ENCODE measurements at regions not wholly inside any gene's neighbourhood (a gene's known extent, or its start where the extent isn't known, plus 50 kb on each side); places are given as distances from the start of the nearest gene placed in this dataset.

- Histone ChIP-seq H3K79me1 (ENCODE audit: low read depth, low read length) (no peaks in the 10 kb centered on the region), H3K23ac (ENCODE audit: insufficient read length) (no peak overlapping the region), H2BK12ac (ENCODE audit: low read depth, low read length) (no peak overlapping the region), H3K23me2 (ENCODE audit: low read depth, low read length) (no peaks in the 10 kb centered on the region), H2BK120ac (replicated peaks; ENCODE audit: low read depth, low read length) (no peak overlapping the region), H3K4ac (replicated peaks; ENCODE audit: insufficient read length, low read depth, low read length) (no peak overlapping the region), H4K8ac (ENCODE audit: extremely low read depth, insufficient read depth, low read length) (no peak overlapping the region), H3K27ac (ENCODE audit: low read depth, low read length) (no peak overlapping the region), H3K4me1 (replicated peaks in 1 of 4; ENCODE audit: control insufficient read depth in 3 of 4, insufficient read depth in 4 of 4, low read length in 3 of 4) (no peaks in the 10 kb centered on the region; a peak in 1 of 7 replicates), H3K56ac (replicated peaks; ENCODE audit: insufficient read length, low read depth, low read length) (no peak overlapping the region), H3K18ac (ENCODE audit: extremely low read depth, low read length) (no peak overlapping the region), H2BK20ac (ENCODE audit: low read length) (no peak overlapping the region), H2BK5ac (ENCODE audit: low read depth, low read length) (no peak overlapping the region), H2BK15ac (ENCODE audit: low read length) (no peak overlapping the region), H3K79me2 (ENCODE audit: control insufficient read depth in 1 of 2, insufficient read depth in 2 of 2, low read length in 2 of 2) (no peaks in the 10 kb centered on the region), H3K36me3 (ENCODE audit: control insufficient read depth in 2 of 4, insufficient read depth in 4 of 4, low read length in 3 of 4) (no peaks in the 10 kb centered on the region), H4K5ac (ENCODE audit: insufficient read length, low read depth, low read length) (no peak overlapping the region), H4K91ac (replicated peaks; ENCODE audit: insufficient read length, low read length) (no peak overlapping the region), H4K20me1 (replicated peaks in 1 of 2; ENCODE audit: control insufficient read depth in 1 of 2, insufficient read depth in 2 of 2, low read length in 2 of 2) (no peaks in the 10 kb centered on the region), H3K14ac (ENCODE audit: insufficient read length) (no peak overlapping the region), H2AFZ (ENCODE audit: low read length) (peak overlapping the region; percentile 79), H3K4me2 (ENCODE audit: insufficient read depth in 1 of 2, low read depth in 2 of 2, low read length in 2 of 2) (no peak overlapping the region), H2AK5ac (ENCODE audit: low read depth, low read length) (no peak overlapping the region), H3K9me3 (ENCODE audit: insufficient read depth in 2 of 2, low read depth in 1 of 2, low read length in 1 of 2) (no peaks in the 10 kb centered on the region), H3K4me3 (ENCODE audit: extremely low read depth in 1 of 4, insufficient read depth in 2 of 4, low read depth in 3 of 4, low read length in 4 of 4) (no peak overlapping the region), H3K27me3 (replicated peaks in 1 of 4; ENCODE audit: control insufficient read depth in 3 of 4, extremely low read depth in 1 of 4, insufficient read depth in 3 of 4, low read length in 3 of 4) (no peaks in the 10 kb centered on the region), H3K9ac (replicated peaks in 1 of 4; ENCODE audit: extremely low read depth in 1 of 4, low read depth in 3 of 4, low read length in 3 of 4) (no peak overlapping the region)
- no peak for TF ChIP-seq BCL11A (IDR thresholded peaks at IDR 0.05; ENCODE audit: low read depth in 2 of 2, low read length in 2 of 2)
- no peak for TF ChIP-seq SP2 (IDR thresholded peaks at IDR 0.05; ENCODE audit: low read length)
- ChIA-PET POLR2A (ENCODE audit: partially characterized antibody) (no interaction called here), CTCF (ENCODE audit: partially characterized antibody) (interaction anchor here (0.7 to 2.2 kb wide), 5 partner anchors 11 to 460 kb away, joined by 3 to 8 read pairs (median 4); no protein-coding TSS in a partner anchor)
- 84% methylated on average over 3 of the region's 3 CpGs; no CpG with 5 or more reads in 1 of the 2 experiments for WGBS, 2 experiments (ENCODE audit: extremely low coverage in 1 of 2, insufficient coverage in 1 of 2, insufficient read length in 1 of 2, insufficient replicate concordance in 2 of 2, low coverage in 1 of 2, low lambda C conversion rate in 2 of 2, missing lambda C conversion rate in 1 of 2)
- FAIRE-seq = no peak
- DNase-seq (ENCODE audit: low read depth in 1 of 2, low spot score in 2 of 2) = no peak
Measured at GRCh38 chr1:55836086-55836485, 620.9 kb upstream of the USP24 start.
